Fibroblast of upper back skin (primary cell): ENCODE measurements at regions not wholly inside any gene's neighbourhood (a gene's known extent, or its start where the extent isn't known, plus 50 kb on each side); places are given as distances from the start of the nearest gene placed in this dataset.
"Not testable (repeated sequence)": the region's sequence is repeated elsewhere in the genome, so short reads cannot be mapped to it uniquely, and the experiment has no call there.

Source experiments
- DNase-seq: peaks from one replicate; pipeline ENCODE4 v3.0.0-alpha.2; 2013

GRCh38 chr2:154507186-154507585, 191.3 kb upstream of the KCNJ3 start:
- DNase-seq, result no peak

GRCh38 chr2:154518872-154519271, 179.6 kb upstream of the KCNJ3 start:
- no peak for DNase-seq

DNA sequence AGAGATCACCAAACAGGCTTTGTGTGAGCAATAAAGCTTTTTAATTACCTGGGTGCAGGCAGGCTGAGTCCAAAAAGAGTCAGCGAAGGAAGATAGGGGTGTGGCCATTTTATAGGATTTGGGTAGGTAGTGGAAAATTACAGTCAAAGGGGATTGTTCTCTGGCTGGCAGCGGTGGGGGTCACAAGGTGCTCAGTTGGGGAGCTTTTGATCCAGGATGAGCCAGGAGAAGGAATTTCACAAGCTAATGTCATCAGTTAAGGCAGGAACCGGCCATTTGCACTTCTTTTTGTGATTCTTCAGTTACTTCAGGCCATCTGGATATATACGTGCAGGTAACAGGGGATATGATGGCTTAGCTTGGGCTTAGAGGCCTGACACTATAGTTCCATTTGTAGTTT, 177.5 kb upstream of the KCNJ3 start:
- not testable (repeated sequence) for DNase-seq

DNA sequence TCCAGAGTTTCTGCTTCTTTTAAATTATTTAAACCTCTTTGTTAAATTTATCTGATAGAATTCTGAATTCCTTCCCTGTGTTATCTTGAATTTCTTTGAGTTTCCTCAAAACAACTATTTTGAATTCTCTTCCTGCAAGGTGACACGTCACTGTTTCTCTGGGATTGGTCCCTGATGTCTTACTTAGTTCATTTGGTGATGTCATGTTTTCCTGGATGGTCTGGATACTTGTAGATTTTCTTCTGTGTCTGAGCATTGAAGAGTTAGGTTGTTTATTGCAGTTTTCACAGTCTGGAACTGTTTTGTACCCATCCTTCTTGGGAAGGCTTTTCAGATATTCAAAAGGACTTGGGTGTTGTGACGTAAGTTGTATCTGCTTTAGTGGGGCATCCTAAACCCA, 172.3 kb upstream of the KCNJ3 start:
- DNase-seq, result no peak

DNA sequence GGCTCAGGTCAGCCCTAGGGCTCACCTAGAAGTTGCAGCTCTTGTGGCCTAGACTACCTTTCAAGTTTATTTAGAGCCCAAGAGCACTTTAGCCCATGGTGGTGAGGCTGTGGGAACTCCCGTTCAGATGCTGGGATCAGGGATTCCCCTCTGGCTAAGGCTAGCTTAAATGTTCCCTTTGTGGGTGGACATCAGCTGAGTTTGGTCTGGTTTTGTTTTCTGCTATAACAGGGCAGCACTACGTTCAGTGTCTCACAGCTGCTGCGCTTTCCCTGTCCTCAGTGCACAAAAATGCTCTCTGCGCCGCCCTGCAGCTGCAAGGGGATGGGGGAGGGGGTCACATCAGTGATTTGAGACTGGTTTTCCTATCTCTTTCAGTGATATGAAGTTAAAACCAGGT, 170.5 kb upstream of the KCNJ3 start:
- no peak for DNase-seq

DNA sequence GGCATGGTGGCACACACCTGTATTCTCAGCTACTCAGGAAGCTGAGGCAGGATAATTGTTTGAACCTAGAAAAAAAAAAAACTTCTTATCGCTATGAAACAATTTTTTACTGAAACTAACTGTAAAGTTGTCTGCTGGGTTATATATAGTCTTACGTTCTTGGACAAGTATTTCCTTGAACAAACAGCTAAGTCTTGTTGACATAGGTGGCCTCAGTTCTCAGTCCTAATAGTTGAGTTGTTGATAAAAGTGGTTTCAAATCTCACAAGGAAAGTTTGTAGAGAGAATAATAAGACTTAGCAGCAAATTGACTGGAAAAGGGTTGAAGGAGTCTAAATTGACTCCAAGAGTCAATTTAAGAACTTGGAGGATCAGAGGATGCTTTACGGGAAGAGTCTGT, 166.5 kb upstream of the KCNJ3 start:
- DNase-seq, result no peak

GRCh38 chr2:154532763-154533162, 165.7 kb upstream of the KCNJ3 start:
- no peak for DNase-seq

DNA sequence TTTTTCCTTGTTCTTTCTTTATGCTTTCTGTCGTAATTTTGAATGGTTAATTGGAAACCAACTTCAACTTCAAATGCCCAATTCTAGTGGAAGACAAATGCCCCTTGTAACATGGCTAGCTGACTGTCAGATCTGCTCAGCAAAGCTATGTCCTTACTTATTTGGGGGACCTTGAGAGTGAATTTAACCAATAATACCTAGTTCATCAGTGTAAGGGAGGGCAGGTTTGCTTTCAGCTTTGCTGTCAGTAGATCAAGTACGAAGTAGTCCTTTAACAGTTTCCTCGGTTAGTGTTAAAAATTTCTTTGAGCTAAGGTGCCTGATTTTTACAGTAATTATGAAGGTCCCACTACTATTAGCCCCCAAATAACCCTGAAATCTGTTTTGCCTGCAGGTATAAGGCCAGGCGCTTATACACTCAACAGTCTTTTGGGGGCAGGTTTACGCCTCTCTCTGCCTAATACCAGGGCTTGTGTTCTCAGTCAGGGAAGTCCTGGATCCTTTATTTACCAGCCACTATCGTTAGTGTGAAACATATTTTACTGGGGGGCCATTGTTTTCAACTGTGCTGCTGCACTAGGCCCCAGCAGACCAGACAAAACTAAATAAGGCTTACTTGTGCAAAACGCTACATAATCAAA, 165.1 kb upstream of the KCNJ3 start:
- DNase-seq, result no peak

DNA sequence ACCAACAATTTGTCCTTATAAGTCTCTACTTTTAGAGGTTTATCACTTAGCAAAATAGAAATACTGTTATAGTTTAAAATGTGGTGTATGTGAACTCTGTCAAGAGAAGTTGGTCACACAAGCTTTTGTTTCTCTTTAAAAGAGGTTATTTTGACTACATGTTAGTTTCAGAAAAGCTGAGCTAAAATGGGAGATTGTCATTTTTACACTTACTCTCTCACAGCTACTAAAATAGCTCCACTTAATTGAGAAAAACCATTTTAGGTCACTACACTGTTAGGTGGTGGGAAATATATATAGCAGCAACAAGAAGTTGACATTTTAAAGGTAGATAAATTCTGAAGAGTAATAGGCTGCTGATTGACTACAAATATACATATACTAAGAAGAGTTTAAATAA, 161.5 kb upstream of the KCNJ3 start:
- DNase-seq, result no peak

- DNase-seq, result no peak
Measured at GRCh38 chr2:154537843-154538450, 160.5 kb upstream of the KCNJ3 start.

- DNase-seq, result no peak
Measured at GRCh38 chr2:154546341-154546740, 152.2 kb upstream of the KCNJ3 start.

GRCh38 chr2:154549869-154550268, 148.6 kb upstream of the KCNJ3 start:
- DNase-seq, result no peak

DNA sequence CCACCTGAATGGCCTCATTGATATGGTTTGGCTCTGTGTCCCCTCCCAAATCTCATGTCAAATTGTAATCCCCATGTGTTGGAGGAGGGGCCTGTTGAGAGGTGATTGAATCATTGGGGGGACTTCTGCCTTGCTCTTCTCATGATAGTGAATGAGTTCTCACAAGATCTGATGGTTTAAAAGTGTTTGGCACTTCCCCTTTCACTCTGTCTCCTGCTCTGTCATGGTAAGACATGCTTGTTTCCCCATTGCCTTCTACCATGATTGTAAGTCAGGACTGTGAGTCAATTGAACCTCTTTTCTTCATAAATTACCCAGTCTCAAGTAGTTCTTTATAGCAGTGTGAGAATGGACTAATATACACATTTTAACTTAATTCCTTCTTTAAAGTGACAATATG, 146.8 kb upstream of the KCNJ3 start:
- DNase-seq, result no peak

DNA sequence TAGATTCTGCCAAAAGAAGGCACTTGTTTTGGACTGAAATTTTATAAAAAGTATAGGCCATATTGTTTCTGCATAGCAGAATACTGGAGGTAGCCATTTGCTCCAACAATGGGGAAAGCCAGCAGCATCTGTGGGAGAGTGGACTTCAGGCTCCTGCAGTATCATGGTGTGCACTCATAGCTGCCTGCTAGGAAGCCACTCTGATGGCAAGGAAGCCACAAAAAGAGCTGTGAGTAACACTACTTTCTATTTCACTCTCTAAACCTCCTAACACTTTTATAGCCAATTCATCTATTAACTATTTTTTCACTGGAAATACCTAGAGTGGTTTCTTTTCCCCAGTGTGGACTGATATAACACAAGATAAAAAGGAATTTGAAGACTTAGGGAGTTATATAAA, 144.4 kb upstream of the KCNJ3 start:
- DNase-seq, result no peak

GRCh38 chr2:154555710-154556109, 142.8 kb upstream of the KCNJ3 start:
- DNase-seq, result no peak

DNA sequence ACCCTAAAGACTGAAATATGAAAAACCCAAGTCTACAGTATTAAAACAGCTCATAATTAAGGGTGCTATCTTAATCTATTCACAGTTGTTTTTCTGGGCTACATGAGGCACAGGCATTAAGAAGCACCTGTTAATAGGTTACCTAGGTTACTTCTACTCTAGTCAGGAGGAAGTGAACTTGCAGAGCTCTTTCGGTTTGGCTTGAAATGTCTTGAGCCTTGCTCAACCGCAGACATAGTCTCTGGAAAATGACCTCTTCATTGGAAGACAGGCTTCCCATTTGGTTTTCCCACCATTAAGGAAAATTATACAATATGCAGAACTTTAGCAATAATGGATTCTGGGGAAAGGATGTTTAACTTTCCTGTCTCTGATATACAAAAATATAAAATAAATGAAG, 142.3 kb upstream of the KCNJ3 start:
- DNase-seq, result no peak

DNA sequence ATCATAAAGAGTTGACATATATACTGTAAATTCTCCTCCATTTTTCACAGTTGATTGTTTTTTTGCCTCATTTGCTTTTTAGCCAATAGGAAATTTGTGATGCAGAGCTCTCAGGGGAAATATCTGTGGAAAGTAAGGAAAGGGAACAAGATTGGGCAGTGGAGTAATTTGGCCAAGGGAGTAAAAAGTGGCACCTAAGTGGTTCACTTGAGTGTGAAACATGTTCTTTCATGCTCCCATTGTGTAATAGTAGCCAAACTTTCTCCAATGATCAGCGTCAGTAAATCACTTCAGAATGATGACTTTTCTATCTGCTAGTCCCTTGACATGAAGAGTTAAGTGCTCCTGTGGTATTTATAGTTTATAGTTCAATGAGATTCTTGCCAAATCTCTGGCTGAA, 141.9 kb upstream of the KCNJ3 start:
- DNase-seq, result no peak

DNA sequence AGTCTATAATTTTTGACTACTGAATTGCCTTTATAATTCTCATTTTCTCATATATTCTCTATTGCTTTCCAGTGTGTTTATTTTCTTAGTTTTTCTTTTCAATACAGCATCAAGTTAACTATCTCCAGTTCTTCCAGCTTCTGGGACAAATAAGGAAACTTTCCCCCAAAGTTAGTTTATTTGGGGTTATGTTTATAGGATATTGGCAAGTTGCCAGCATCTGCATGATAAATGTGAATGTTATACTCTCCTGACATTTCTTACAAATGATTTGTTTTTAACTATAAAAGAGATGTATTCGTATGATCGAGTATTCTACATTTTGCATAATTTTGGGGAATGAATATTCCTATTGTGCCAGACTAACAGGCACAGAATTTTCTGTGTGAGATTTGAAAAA, 140.6 kb upstream of the KCNJ3 start:
- DNase-seq, result no peak

GRCh38 chr2:154565433-154565832, 133.1 kb upstream of the KCNJ3 start:
- DNase-seq, result no peak

GRCh38 chr2:154568413-154568812, 130.1 kb upstream of the KCNJ3 start:
- no peak for DNase-seq

DNA sequence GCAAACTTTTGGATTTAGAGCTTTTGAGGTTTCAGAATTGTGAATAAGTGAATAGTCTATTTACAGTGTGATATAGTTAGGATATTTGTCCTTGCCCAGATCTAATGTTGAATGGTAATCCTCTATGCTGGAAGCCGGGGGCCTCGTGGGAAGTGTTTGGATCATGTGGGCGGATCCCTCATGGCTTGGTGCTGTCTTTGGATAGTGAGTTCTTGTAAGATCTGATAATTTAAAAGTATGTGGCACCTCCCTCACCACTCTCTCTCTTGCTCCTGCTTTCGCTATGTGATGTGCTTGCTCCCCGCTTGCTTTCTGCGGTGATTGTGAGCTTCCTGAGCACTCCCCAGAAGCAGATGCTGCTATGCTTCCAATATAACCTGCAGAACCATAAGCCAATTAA, 128.0 kb upstream of the KCNJ3 start:
- no peak for DNase-seq

DNA sequence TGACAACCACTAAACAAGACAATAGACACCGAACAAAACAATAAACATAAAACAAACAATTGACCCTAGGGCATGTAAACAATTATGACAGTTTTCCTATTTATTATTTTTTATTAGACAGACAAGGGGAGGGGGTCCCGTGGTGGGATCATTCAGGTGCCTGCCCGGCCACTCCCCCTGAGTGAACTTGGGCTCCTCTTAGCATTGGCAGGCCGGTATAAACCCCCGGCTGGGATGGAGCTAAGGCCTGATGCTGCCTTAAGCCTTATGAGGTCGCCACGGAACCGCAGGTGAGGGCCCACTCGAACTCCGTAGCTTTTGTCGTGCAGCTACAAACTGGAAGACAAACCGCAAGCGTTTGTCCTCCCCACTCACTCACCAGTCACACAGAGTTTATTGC, 121.8 kb upstream of the KCNJ3 start:
- not testable (repeated sequence) for DNase-seq

DNA sequence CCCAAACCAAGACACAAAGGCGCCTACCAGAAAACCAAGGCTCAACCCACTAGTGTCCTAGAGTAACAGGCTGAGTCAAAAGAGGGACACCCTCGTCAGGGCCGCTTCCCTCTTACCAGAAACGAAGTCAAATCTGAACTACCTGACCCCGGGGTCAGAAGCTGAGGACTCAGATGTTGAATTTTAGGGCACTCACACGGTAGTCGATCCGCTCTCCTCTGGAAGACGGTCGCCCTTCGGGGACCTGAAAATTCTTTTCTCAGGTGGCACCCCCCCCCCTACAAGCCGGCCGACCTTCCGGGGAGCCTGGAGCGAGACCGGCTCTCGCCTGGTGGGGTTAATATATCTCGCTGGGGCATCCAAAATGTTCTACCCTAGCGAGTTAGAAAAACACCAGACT, 121.1 kb upstream of the KCNJ3 start:
- no peak for DNase-seq

GRCh38 chr2:154580767-154581166, 117.7 kb upstream of the KCNJ3 start:
- DNase-seq, result no peak

- not testable (repeated sequence) for DNase-seq
Measured at GRCh38 chr2:154582694-154583093, 115.8 kb upstream of the KCNJ3 start.
